ENCODE measurements at regions not wholly inside any gene's neighbourhood (a gene's known extent, or its start where the extent isn't known, plus 50 kb on each side); places are given as distances from the start of the nearest gene placed in this dataset.

GRCh38 chr2:181839811-181840210 is 51.7 kb upstream of the ITPRID2 start:
- no peak for DNase-seq

- DNase-seq, result no peak
Measured at GRCh38 chr2:181841079-181841478, 50.5 kb upstream of the ITPRID2 start.
